ENCODE measurements at regions not wholly inside any gene's neighbourhood (a gene's known extent, or its start where the extent isn't known, plus 50 kb on each side); places are given as distances from the start of the nearest gene placed in this dataset.

- no peak overlapping the region for H3K4me3 ChIP-seq (replicated peaks; ENCODE audit: low read depth, low read length)
- no peak for DNase-seq (ENCODE audit: low read depth)
- TF ChIP-seq, protein P1, sequence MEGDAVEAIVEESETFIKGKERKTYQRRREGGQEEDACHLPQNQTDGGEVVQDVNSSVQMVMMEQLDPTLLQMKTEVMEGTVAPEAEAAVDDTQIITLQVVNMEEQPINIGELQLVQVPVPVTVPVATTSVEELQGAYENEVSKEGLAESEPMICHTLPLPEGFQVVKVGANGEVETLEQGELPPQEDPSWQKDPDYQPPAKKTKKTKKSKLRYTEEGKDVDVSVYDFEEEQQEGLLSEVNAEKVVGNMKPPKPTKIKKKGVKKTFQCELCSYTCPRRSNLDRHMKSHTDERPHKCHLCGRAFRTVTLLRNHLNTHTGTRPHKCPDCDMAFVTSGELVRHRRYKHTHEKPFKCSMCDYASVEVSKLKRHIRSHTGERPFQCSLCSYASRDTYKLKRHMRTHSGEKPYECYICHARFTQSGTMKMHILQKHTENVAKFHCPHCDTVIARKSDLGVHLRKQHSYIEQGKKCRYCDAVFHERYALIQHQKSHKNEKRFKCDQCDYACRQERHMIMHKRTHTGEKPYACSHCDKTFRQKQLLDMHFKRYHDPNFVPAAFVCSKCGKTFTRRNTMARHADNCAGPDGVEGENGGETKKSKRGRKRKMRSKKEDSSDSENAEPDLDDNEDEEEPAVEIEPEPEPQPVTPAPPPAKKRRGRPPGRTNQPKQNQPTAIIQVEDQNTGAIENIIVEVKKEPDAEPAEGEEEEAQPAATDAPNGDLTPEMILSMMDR (IDR thresholded peaks at IDR 0.05; ENCODE audit: low read length, missing control alignments) = no peak
These were observed 92.6 kb upstream of the SOX4 start for GRCh38 chr6:21501021-21501354.

GRCh38 chr6:21501815-21502214 lies 91.7 kb upstream of the SOX4 start:
- DNase-seq (ENCODE audit: low read depth) = no peak
- H3K4me3 ChIP-seq (replicated peaks; ENCODE audit: low read depth, low read length) = no peak overlapping the region
- TF ChIP-seq, protein P1 (IDR thresholded peaks at IDR 0.05; ENCODE audit: low read length, missing control alignments) = no peak

DNA sequence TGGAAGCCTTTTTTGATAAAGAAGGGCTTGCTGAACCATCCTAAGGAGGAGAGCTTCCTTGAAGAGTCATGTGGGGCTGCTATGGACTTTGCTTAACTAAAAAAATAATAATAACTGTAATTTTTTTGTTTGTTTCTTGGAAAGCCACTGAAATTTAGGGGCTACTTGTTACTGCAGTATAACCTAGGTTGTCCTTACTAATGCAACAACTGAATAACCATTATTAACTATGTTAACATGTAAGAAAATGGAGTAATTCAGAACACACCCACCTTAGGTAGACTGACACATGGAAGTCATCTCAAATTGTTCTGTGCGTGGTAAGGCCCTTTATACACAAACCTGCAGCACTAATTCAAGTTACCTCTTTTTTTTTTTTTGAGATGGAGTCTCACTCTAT lies 90.9 kb upstream of the SOX4 start:
- DNase-seq (ENCODE audit: low read depth) = no peak
- TF ChIP-seq, protein P1 (IDR thresholded peaks at IDR 0.05; ENCODE audit: low read length, missing control alignments) = no peak

GRCh38 chr6:21504790-21505189 lies 88.8 kb upstream of the SOX4 start:
- TF ChIP-seq, protein P1 (IDR thresholded peaks at IDR 0.05; ENCODE audit: low read length, missing control alignments) = no peak
- no peak overlapping the region for H3K4me3 ChIP-seq (replicated peaks; ENCODE audit: low read depth, low read length)
- DNase-seq (ENCODE audit: low read depth) = no peak

More for the DNA sequence above, 90.9 kb upstream of the SOX4 start:
- H3K4me3 ChIP-seq (replicated peaks; ENCODE audit: low read depth, low read length) = no peak overlapping the region

GRCh38 chr6:21505574-21505990 lies 88.0 kb upstream of the SOX4 start:
- no peak overlapping the region for H3K4me3 ChIP-seq (replicated peaks; ENCODE audit: low read depth, low read length)
- TF ChIP-seq, protein P1 (IDR thresholded peaks at IDR 0.05; ENCODE audit: low read length, missing control alignments) = no peak
- DNase-seq (ENCODE audit: low read depth) = no peak

- H3K4me3 ChIP-seq (replicated peaks; ENCODE audit: low read depth, low read length) = no peak overlapping the region
- no peak for DNase-seq (ENCODE audit: low read depth)
- TF ChIP-seq, protein P1 (IDR thresholded peaks at IDR 0.05; ENCODE audit: low read length, missing control alignments) = no peak
These were observed 87.4 kb upstream of the SOX4 start for GRCh38 chr6:21506126-21506525.

DNA sequence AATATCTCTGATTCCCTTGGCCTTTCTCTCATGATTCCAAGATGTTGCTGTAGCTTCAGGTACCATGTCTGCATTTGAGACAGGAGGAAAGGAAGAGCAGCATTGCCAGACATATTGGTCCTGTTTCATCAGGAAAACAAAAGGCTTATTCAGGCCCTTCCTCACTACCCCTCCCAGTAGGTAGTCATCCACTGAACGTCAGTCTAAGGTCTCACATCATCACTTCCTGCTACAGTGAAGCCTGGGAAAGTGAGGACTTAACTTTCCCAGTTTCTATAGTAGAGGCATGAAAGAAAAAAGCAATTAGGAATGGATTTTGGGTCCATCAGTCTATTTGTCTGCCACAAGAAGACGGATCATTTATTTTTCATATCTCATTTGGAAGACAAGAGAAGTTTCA lies 85.7 kb upstream of the SOX4 start:
- no peak overlapping the region for H3K4me3 ChIP-seq (replicated peaks; ENCODE audit: low read depth, low read length)
- TF ChIP-seq, protein P1 (IDR thresholded peaks at IDR 0.05; ENCODE audit: low read length, missing control alignments) = no peak
- DNase-seq (ENCODE audit: low read depth) = peak; percentile 27
